HCT116 (cell line): ENCODE measurements at regions not wholly inside any gene's neighbourhood (a gene's known extent, or its start where the extent isn't known, plus 50 kb on each side); places are given as distances from the start of the nearest gene placed in this dataset.

Source experiments
- ATAC-seq: fragments of 200-7000 bp; cut with Tn5 transposase; 2 replicates; pipeline ENCODE4 v1.9.1; 2020; ENCODE audit warnings: mild to moderate bottlenecking, moderate library complexity
- BruUV-seq: library from RNA; stranded (reverse); fragments of 400-500 nt; replicated peaks from 2 replicates; lab custom pipeline; 2021; lab: Mats Ljungman, UMichigan
- CTCF ChIA-PET: fragments of 300-600 bp; sonication (Branson Sonifier 250); formaldehyde crosslinking; loops from one replicate; lab custom pipeline; 2021; ENCODE audit warnings: antibody characterized with exemption; lab: Charles Lee
- POLR2A ChIA-PET: fragments of 300-600, 350-600 bp; sonication (Branson Sonifier 250); formaldehyde crosslinking; loops from one replicate; lab custom pipeline; 2021; ENCODE audit warnings: antibody characterized with exemption; lab: Charles Lee
- RAD21 ChIA-PET, 2 experiments: fragments of 300-600 bp; sonication (Branson Sonifier 250); formaldehyde crosslinking; loops; one replicate each; lab custom pipeline; 2023; ENCODE audit warnings: low total read pairs in 2 of 2; ENCODE audit not compliant: uncharacterized antibody in 2 of 2, unreplicated experiment in 2 of 2, low non-redundant PET in 1 of 2; lab: Charles Lee
- DNase-seq: peaks from one replicate; pipeline ENCODE4 v3.0.0-alpha.2; 2010; ENCODE audit warnings: low read depth, low spot score
- H2AFZ ChIP-seq: fragments of 200-600 bp; shearing (Covaris generic), sonication (generic); 2 replicates; pipeline ENCODE4 v1.6.1; 2017; ENCODE audit warnings: low read depth, mixed run types, mixed read lengths, antibody characterized with exemption, low read length; ENCODE audit not compliant: poor library complexity, severe bottlenecking
- H3K27ac ChIP-seq: 2 replicates; pipeline ENCODE4 v1.5.1; 2012; ENCODE audit warnings: low read depth, low read length
- H3K27me3 ChIP-seq: fragments of 200-600 bp; sonication (generic); 2 replicates; pipeline ENCODE4 v1.6.1; 2016; ENCODE audit warnings: mixed run types, low read length, mixed read lengths; ENCODE audit not compliant: insufficient read depth
- H3K36me3 ChIP-seq, 2 experiments: fragments of 200-500 bp in 1 of 2; fragments of 200-600 bp in 1 of 2; sonication (Bioruptor generic) in 1 of 2; sonication (generic) in 1 of 2; 2 replicates each; pipeline versions ENCODE4 v1.5.1 to v1.6.1; 2014 to 2016; ENCODE audit warnings: low read length in 2 of 2, inconsistent platforms in 1 of 2, mixed read lengths in 1 of 2, mixed run types in 1 of 2; ENCODE audit not compliant: insufficient read depth in 2 of 2, control insufficient read depth in 1 of 2
- H3K4me1 ChIP-seq, 2 experiments: fragments of 200-600 bp in 1 of 2; sonication (generic) in 1 of 2; 2 replicates each; pipeline versions ENCODE4 v1.5.1 to v1.6.1; 2012 to 2017; ENCODE audit warnings: low read length in 2 of 2, inconsistent platforms in 1 of 2, mild to moderate bottlenecking in 1 of 2, mixed read lengths in 1 of 2, mixed run types in 1 of 2, moderate library complexity in 1 of 2; ENCODE audit not compliant: insufficient read depth in 2 of 2, control insufficient read depth in 1 of 2
- H3K4me2 ChIP-seq: fragments of 200-600 bp; sonication (generic); 2 replicates; pipeline ENCODE4 v1.6.1; 2017; ENCODE audit warnings: mixed run types, low read length, mixed read lengths
- H3K4me3 ChIP-seq, 2 experiments: fragments of 200-600 bp in 1 of 2; sonication (generic) in 1 of 2; replicated peaks in 1 of 2; 2 replicates each; pipeline ENCODE4 v1.5.1; 2011 to 2016; ENCODE audit warnings: low read length in 2 of 2, control low read depth in 1 of 2, low read depth in 1 of 2, mild to moderate bottlenecking in 1 of 2, mixed read lengths in 1 of 2, mixed run types in 1 of 2
- H3K79me2 ChIP-seq: fragments of 200-600 bp; sonication (generic); 2 replicates; pipeline ENCODE4 v1.6.1; 2017; ENCODE audit warnings: mild to moderate bottlenecking, mixed run types, low read length, moderate library complexity, mixed read lengths; ENCODE audit not compliant: insufficient read depth
- H3K9ac ChIP-seq: fragments of 200-600 bp; sonication (generic); 2 replicates; pipeline ENCODE4 v1.6.1; 2016; ENCODE audit warnings: low read length, mixed read lengths
- H3K9me2 ChIP-seq: fragments of 200-600 bp; sonication (generic), shearing (Covaris generic); 2 replicates; pipeline ENCODE4 v1.6.1; 2017; ENCODE audit warnings: mixed run types, mild to moderate bottlenecking, moderate library complexity; ENCODE audit not compliant: insufficient read depth
- H3K9me3 ChIP-seq, 2 experiments: fragments of 200-500 bp in 1 of 2; fragments of 200-600 bp in 1 of 2; sonication (Bioruptor generic) in 1 of 2; sonication (generic) in 1 of 2; 2 replicates each; pipeline ENCODE4 v1.6.1; 2014 to 2017; ENCODE audit warnings: low read length in 2 of 2, mixed read lengths in 2 of 2, inconsistent platforms in 1 of 2, low read depth in 1 of 2, mild to moderate bottlenecking in 1 of 2, mixed run types in 1 of 2, moderate library complexity in 1 of 2; ENCODE audit not compliant: control insufficient read depth in 1 of 2, insufficient read depth in 1 of 2
- H4K20me1 ChIP-seq: fragments of 200-600 bp; sonication (generic), shearing (Covaris generic); 2 replicates; pipeline ENCODE4 v1.6.1; 2017; ENCODE audit warnings: mixed run types, mild to moderate bottlenecking, moderate library complexity; ENCODE audit not compliant: insufficient read depth
- ATF3 ChIP-seq: IDR thresholded peaks from 2 replicates; pipeline ENCODE4 v1.6.1; 2012
- EZH2 ChIP-seq: fragments of 200-600 bp; sonication (generic); IDR thresholded peaks from 2 replicates; pipeline ENCODE4 v1.6.1; 2017; ENCODE audit warnings: antibody characterized with exemption, mixed run types
- JUND ChIP-seq: IDR thresholded peaks from 2 replicates; pipeline ENCODE4 v1.6.1; 2012
- MAX ChIP-seq: IDR thresholded peaks from 2 replicates; pipeline ENCODE4 v1.6.1; 2012
- POLR2A ChIP-seq: IDR thresholded peaks from 2 replicates; pipeline ENCODE4 v1.7.0; 2011; ENCODE audit warnings: borderline replicate concordance; ENCODE audit not compliant: insufficient read depth, insufficient read length; ENCODE audit errors: extremely low read depth
- POLR2AphosphoS5 ChIP-seq: IDR thresholded peaks from 2 replicates; pipeline ENCODE4 v1.6.1; 2011; ENCODE audit warnings: mild to moderate bottlenecking, low read depth, low read length, moderate library complexity
- REST ChIP-seq: IDR thresholded peaks from 2 replicates; pipeline ENCODE4 v1.6.1; 2012; ENCODE audit warnings: low read depth
- SP1 ChIP-seq: IDR thresholded peaks from 2 replicates; pipeline ENCODE4 v1.6.1; 2012; ENCODE audit warnings: low read depth
- YY1 ChIP-seq: IDR thresholded peaks from 2 replicates; pipeline ENCODE4 v1.6.1; 2011; ENCODE audit warnings: low read length, low read depth, moderate library complexity, mild to moderate bottlenecking; ENCODE audit not compliant: insufficient replicate concordance; ENCODE audit errors: extremely low read depth
- intact Hi-C: fragments of 100-400 bp; cut with micrococcal nuclease; formaldehyde crosslinking; loops from 2 replicates; pipeline ENCODE4 v1.10.0; 2022

- no peak overlapping the region for H3K4me3 ChIP-seq
- POLR2A ChIA-PET = no interaction called here
- no peak for DNase-seq
- H4K20me1 ChIP-seq = no peaks in the 10 kb centered on the region
- CTCF ChIA-PET = no interaction called here
- H2AFZ ChIP-seq = no peak overlapping the region
- H3K9ac ChIP-seq = no peak overlapping the region
- no peaks in the 10 kb centered on the region for H3K9me2 ChIP-seq
- no peaks in the 10 kb centered on the region for H3K36me3 ChIP-seq
- H3K27me3 ChIP-seq = no peaks in the 10 kb centered on the region
- RAD21 ChIA-PET = no interaction called here
- no peaks in the 10 kb centered on the region for H3K9me3 ChIP-seq
- H3K4me1 ChIP-seq = no peaks in the 10 kb centered on the region
- TF ChIP-seq POLR2AphosphoS5 (no peak), MAX (no peak), POLR2A (no peak), EZH2 (no peak), REST (no peak), ATF3 (no peak), SP1 (no peak), JUND (no peak), YY1 (no peak)
- intact Hi-C loops = no loop called here
- no peak overlapping the region for H3K27ac ChIP-seq
- ATAC-seq = no peak
- BruUV-seq = no TSS peak
- H3K4me2 ChIP-seq = no peak overlapping the region
- H3K79me2 ChIP-seq = no peaks in the 10 kb centered on the region
Measured at GRCh38 chr10:131673396-131673795, 227.4 kb upstream of the PPP2R2D start.
